GM10266 (cell line): ENCODE measurements at regions not wholly inside any gene's neighbourhood (a gene's known extent, or its start where the extent isn't known, plus 50 kb on each side); places are given as distances from the start of the nearest gene placed in this dataset.
"Not testable (repeated sequence)": the region's sequence is repeated elsewhere in the genome, so short reads cannot be mapped to it uniquely, and the experiment has no call there.

ENCODE experiments used
- DNase-seq: peaks from one replicate; pipeline ENCODE4 v3.0.0; 2012; ENCODE audit errors: extremely low spot score
- CTCF ChIP-seq: IDR thresholded peaks from 2 replicates; pipeline ENCODE4 v1.5.1; 2012; ENCODE audit warnings: mild to moderate bottlenecking, low read depth; ENCODE audit not compliant: control insufficient read depth, insufficient read depth; ENCODE audit errors: missing control alignments

GRCh38 chrX:65866773-65867172, 173.1 kb downstream of the VSIG4 start:
- DNase-seq, result no peak

GRCh38 chrX:65866146-65866545, 173.7 kb downstream of the VSIG4 start:
- no peak for TF ChIP-seq CTCF
- peak; percentile 16 for DNase-seq

More at GRCh38 chrX:65866773-65867172, 173.1 kb downstream of the VSIG4 start:
- no peak for TF ChIP-seq CTCF

- no peak for DNase-seq
- no peak for TF ChIP-seq CTCF
These were observed 177.2 kb downstream of the VSIG4 start for GRCh38 chrX:65862638-65863037.

- DNase-seq, result no peak
- no peak for TF ChIP-seq CTCF
These were observed 180.6 kb downstream of the VSIG4 start for GRCh38 chrX:65859299-65859698.

- not testable (repeated sequence) for DNase-seq
These were observed 185.4 kb downstream of the VSIG4 start for GRCh38 chrX:65854437-65854836.

- DNase-seq, result not testable (repeated sequence)
These were observed 183.9 kb downstream of the MSN start for GRCh38 chrX:65851306-65851705.

- not testable (repeated sequence) for DNase-seq
These were observed 183.4 kb downstream of the MSN start for GRCh38 chrX:65850821-65851220.

GRCh38 chrX:65846974-65847373, 179.5 kb downstream of the MSN start:
- DNase-seq, result no peak
- TF ChIP-seq CTCF, result no peak

GRCh38 chrX:65841263-65841662, 173.8 kb downstream of the MSN start:
- DNase-seq, result no peak
- TF ChIP-seq CTCF, result no peak
